HG02623 (cell line): ENCODE measurements at regions not wholly inside any gene's neighbourhood (a gene's known extent, or its start where the extent isn't known, plus 50 kb on each side); places are given as distances from the start of the nearest gene placed in this dataset.

Source experiments
- ATAC-seq: cut with Tn5 transposase; IDR thresholded peaks from one replicate; pipeline ENCODE4 v1.9.1; 2021; ENCODE audit warnings: moderate library complexity; ENCODE audit not compliant: unreplicated experiment

GRCh38 chr4:188197566-188197965, 58.3 kb downstream of the TRIML1 start:
- ATAC-seq, result no peak

- no peak for ATAC-seq
These were observed 59.9 kb downstream of the TRIML1 start for GRCh38 chr4:188198982-188199792.

GRCh38 chr4:188201851-188202250, 62.6 kb downstream of the TRIML1 start:
- no peak for ATAC-seq

GRCh38 chr4:188206783-188207182, 67.5 kb downstream of the TRIML1 start:
- ATAC-seq, result no peak

GRCh38 chr4:188214861-188215260, 75.6 kb downstream of the TRIML1 start:
- no peak for ATAC-seq

GRCh38 chr4:188218392-188218791, 79.2 kb downstream of the TRIML1 start:
- ATAC-seq, result no peak

- ATAC-seq, result no peak
These were observed 80.8 kb downstream of the TRIML1 start for GRCh38 chr4:188220006-188220405.

GRCh38 chr4:188221090-188221489, 81.8 kb downstream of the TRIML1 start:
- ATAC-seq, result no peak

GRCh38 chr4:188228279-188228678, 89.0 kb downstream of the TRIML1 start:
- ATAC-seq, result no peak

GRCh38 chr4:188232428-188232827, 93.2 kb downstream of the TRIML1 start:
- no peak for ATAC-seq

- no peak for ATAC-seq
These were observed 102.8 kb downstream of the TRIML1 start for GRCh38 chr4:188242041-188242440.

- no peak for ATAC-seq
These were observed 106.4 kb downstream of the TRIML1 start for GRCh38 chr4:188245651-188246050.

- no peak for ATAC-seq
These were observed 107.2 kb downstream of the TRIML1 start for GRCh38 chr4:188246488-188246887.

GRCh38 chr4:188254211-188254610, 115.0 kb downstream of the TRIML1 start:
- no peak for ATAC-seq

GRCh38 chr4:188262464-188262863, 123.2 kb downstream of the TRIML1 start:
- ATAC-seq, result no peak

GRCh38 chr4:188263321-188263720, 124.1 kb downstream of the TRIML1 start:
- ATAC-seq, result no peak

GRCh38 chr4:188266386-188266785, 127.1 kb downstream of the TRIML1 start:
- no peak for ATAC-seq

- ATAC-seq, result no peak
These were observed 129.1 kb downstream of the TRIML1 start for GRCh38 chr4:188268131-188268908.

GRCh38 chr4:188270273-188271069, 131.2 kb downstream of the TRIML1 start:
- ATAC-seq, result no peak

- ATAC-seq, result no peak
These were observed 136.4 kb downstream of the TRIML1 start for GRCh38 chr4:188275686-188276085.

GRCh38 chr4:188279184-188279583, 139.9 kb downstream of the TRIML1 start:
- ATAC-seq, result no peak
